HG02943 (cell line): ENCODE measurements at regions not wholly inside any gene's neighbourhood (a gene's known extent, or its start where the extent isn't known, plus 50 kb on each side); places are given as distances from the start of the nearest gene placed in this dataset.

Source experiments
- ATAC-seq: cut with Tn5 transposase; IDR thresholded peaks from one replicate; pipeline ENCODE4 v1.9.1; 2021; ENCODE audit warnings: mild to moderate bottlenecking, low read depth, moderate library complexity; ENCODE audit not compliant: unreplicated experiment

DNA sequence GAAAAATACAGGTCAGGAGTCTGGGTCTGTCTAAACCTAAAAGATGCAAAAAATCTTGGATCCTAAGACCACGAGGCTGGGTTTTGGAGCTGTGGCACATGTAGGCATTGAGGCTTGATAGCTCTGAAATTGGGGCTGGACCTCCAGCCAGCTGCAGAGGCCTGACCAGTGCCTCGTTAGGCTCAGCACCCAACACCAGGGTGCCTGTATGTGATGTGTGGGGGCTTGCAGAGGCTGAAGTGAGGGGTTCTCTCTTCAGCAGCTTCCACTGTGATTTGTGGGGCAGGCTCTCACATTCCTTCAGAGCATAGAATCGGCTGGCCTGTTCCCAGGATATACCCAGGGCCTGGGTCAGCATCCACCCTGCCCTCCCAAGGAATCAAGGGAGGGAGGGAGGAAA, 247.8 kb downstream of the BUB3 start:
- no peak for ATAC-seq

DNA sequence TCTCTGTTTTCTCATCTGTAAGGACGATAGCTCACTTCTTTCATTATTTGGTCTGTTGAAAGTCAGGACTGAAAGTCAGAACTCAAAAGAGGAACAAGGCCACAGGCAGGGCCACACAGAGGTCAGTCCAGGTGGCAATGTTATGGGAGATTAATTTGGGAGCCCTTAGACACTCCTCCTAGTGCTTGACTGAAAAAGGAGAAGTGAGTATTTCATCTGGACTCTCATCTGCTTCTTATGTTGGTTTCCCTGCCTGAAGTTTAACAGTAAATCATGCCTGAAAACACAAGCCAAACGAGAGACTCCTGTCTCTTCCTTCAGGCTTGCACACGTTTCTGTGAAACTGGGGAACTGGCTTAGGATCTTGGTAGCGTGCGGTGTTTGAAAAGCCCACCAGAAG, 248.5 kb downstream of the BUB3 start:
- ATAC-seq: peak; percentile 82

DNA sequence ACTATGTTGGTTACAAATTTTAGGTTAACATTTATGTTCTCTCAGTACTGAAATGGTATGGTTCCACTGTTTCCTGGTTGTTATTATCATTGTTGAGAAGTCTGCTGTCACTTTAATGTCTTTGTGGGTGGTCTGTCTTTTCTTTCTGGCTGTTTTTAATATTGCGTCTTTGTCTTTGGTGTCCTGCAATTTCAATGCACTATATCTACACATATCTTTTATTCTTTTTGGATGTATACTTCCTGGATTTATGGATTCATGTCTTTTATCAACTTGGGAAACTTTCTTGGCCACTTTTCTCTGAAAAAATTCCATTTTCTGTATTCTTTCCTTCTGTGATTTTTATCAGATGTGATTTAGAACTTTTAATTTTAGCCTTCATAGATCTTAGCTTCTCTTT, 250.2 kb downstream of the BUB3 start:
- no peak for ATAC-seq

DNA sequence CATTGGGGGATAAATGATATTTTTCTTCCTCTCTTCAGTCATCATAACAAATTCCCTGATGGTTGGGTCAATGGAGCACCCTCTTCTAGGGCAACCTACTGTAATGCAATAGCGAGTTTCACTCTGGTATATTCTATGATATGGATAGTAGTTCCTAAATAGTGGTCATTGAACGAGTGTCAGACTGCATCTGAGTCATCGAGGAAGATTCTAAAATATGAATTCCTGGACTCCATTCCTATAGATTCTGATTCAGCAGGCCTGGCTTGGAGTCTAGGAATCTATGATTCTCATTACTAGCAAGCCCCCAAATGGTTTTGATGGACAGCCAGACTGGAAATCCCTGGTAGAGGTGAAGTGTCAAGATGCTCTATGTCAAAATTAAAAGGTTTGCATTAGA, 254.5 kb downstream of the BUB3 start:
- ATAC-seq: no peak

DNA sequence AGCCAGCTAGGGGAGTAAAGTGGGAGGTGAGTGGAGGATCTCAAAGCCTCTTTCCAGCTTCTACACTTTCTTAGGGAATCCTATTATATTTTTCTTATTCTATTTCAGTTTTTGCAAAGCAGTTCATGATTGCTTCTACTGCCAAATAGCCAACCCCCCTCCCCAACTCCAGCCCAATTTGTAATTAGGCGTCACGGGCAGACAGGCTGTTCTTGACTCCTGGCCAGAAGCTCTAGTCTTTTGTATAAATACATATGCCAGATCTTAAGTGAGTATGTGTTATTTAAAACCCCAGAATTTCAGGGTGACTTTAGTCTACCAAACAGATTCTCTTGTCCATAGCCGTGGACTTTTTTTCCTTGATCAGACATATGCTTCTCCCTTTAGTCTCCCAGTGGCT, 255.2 kb downstream of the BUB3 start:
- no peak for ATAC-seq

DNA sequence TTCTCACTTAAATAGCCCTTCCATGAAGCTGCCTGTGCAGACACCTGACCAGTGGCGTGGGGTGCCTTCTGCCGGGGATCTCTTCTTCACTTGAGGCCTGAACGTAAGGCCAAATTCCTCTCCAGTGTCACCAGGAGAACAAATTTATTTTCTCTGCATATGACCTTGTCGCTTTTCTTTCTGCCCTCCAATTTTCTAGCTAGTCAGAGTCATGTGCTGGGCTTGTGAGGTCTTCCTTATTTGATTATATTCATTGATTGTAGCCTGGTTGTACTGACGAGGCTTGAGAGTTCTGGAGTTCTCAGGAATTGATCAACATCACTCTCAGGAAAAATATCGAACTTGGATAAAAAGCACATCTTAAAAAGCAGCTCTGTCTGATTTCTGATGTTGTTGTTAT, 255.7 kb downstream of the BUB3 start:
- no peak for ATAC-seq

DNA sequence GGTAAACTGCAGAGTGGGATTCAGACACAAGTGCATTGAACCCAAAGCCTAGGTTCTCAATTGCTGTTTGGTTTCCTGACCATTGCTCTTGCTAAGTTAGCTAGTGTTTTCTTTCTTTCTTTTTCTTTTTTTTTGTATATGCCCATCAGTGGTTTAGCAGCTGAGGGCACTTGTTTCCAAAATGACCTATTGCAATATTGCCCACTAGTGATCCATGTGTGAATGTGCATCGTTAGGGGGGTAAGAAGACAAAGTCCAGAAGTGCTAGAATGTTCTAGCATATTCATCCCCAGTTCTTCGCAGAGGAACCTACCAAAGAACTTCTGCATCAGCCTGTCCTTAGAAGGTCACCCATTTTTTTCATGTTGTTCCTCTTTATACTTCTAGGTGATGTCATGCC, 252.8 kb upstream of the GPR26 start:
- ATAC-seq: no peak

DNA sequence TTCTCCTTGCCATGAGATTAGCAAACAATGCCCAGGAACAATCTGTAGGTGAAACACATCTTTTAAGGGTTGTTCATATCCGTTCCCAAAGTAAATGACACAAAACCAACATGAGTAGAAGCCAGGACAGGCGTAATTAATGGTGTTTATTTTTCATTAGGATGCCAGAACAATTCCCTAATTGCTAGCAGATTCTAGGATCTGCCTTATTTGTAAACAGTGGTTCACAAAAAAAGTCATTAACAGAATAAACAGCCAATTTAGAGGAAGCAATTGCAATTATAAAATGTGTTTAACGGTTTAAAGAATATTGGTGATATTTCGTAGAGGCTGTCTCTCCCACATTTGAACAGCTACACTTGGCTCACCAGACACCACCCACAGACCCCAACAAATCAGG, 250.6 kb upstream of the GPR26 start:
- ATAC-seq: no peak

DNA sequence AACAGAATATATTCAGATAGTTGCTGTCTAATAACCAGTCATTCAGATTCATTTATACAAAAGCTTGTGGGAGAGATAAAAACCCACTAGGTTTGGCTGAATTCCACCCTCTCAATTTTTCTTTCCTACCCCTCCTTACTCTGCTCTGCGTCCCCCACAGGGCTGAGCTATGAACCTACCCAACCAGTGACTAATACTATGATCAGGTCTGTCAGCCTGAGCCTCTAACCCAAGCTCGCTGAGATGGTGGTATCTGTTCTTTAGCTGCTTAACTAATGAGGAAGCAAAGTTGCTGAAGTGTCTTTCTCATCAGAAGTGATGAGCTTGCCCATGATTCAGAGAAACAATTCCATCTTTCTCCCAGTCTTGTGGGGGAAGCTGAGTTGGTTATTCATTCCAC, 248.7 kb upstream of the GPR26 start:
- no peak for ATAC-seq

DNA sequence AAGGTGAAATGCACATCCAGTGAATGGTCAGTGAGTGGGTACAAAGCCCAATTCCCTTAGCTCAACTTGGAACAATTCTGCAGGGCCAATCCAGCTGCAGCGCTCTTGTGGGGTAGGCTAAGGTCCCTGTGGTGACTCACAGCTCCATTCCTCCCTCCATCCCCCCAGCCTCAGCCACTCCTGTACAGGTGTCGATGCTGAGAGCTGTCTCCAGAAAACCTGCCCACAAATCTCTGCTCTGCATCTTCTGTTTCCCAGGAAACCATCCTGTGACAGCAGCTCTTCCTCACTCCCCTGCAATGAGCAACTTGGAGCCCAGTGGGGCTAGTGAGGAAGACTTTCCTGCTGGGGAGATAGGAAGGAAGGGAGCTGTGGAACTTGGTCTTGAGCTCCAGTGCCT, 244.7 kb upstream of the GPR26 start:
- ATAC-seq: no peak

DNA sequence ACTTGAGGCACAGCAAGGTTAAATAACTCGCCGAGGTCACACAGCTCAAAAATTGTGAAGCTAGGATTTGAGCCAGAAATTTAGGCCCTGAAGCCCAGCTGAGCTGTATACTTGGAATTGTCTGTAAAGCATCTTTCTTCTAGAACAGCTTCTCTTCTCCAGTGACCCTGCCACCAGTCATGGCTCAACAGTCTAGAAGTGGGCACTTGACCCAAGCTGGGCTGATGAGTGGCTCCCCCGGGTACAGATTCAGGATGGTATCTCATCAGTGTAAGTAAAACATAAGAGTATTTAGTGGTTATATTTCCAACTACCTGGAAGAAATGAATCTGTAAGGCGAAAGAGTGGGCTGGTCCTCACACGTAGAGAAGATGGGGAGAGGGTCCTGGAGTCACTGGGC, 243.9 kb upstream of the GPR26 start:
- no peak for ATAC-seq

DNA sequence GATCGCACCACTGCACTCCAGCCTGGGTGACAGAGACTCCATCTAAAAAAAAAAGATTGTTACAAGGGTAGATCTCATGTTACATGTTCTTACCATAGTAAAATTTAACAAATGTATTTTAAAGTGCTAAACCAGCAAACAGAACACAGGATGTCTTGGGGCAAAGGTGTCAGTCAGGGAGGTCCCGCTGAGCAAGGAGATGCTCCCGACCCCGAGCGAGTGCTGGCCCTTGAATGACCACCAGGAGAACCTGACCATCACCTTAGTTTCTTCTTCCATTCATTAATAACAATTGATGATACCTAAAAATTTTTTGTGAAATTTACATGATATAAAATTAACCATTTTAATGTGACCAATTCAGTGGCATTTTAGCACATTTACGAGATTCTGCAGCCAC, 241.6 kb upstream of the GPR26 start:
- ATAC-seq: no peak

DNA sequence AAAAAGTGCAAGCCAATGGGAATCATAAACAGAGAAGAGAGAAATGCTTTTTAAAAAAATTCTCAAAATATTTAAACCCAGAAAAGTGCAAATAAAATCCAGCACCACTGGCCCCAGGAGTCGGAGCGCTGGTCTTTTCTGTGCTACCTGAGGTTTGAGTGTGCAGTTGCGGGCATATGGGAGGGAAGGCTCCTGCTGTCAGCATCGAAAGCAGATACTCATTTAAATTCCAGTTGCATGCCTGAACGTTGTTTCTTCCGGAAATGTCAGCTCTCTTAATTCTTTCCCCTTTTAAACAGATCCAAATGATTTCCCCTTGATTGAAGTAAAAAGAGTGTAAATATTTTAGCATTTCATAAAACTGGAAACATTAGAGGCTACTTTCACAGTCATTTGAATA, 240.5 kb upstream of the GPR26 start:
- no peak for ATAC-seq

DNA sequence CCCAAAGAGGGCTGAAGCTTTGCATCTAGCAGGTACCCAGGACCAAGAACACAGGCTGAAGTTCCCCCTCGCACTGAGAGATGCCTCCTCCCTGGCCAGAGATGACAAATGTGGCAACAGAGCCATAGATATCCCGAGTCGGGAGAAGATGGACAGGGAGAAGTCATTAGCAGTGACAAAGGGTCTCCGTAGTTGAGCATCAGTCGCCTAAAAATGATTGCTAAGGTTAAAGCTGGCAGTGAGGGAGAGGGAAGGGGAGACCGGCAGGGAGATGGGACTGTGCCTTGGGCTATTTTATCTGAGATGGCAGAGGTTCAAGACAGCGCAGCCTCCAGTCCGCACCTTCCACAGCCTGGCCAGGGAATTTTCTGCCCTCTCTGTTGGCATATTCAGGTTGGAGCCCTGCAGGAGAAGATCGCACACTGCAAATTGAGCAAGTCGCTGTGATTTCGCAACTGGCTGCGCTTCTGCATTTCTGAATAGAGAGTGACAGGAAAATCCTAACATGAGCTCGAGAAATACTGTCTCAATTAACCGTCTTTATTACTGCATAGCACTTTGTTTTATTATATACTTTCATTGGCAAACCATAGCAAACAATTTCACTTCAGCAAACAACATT, 238.9 kb upstream of the GPR26 start:
- ATAC-seq: no peak

DNA sequence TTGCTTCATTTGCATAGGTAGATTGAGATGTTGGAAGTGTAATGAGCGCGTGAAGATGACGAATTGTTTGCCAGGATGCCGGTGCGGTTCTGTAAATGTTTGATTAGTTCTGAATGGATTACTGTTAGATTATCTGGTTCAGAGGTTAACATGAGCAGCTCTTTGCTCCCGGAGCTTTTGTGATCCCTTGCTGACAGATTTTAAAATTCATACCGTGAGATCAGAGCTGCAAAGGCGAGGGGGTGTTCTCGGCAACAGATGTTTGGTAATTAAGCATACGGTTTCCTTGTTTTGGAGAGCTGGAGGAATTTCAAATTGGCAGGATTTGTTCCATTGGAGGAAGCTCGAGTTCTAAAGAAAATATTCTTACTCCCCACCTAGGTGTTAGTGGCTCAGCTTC, 237.8 kb upstream of the GPR26 start:
- no peak for ATAC-seq

DNA sequence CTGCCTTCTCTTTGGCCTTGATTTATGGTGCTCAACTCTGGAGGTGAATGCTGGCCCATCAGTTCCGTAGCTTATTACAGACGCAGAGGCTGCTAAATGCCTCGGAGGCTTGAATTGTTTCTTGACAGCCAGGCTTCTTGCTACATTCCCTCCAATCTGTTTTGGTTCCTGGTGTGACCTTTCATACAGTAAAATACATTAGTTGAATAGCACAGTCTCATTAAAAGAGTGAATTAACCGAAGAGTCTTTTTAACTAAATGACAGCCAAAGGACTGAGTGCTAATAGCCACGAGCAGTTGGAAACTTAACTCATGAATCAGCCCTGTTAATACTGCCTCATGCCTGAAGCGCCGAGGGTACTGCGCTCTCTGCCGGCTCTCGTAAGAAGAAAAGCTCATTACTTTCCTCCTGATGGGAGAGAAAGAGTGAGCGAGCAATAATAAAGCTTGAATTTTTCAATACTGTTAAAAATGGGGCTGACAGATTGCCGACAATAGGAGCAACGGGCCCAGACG, 236.4 kb upstream of the GPR26 start:
- ATAC-seq: no peak

DNA sequence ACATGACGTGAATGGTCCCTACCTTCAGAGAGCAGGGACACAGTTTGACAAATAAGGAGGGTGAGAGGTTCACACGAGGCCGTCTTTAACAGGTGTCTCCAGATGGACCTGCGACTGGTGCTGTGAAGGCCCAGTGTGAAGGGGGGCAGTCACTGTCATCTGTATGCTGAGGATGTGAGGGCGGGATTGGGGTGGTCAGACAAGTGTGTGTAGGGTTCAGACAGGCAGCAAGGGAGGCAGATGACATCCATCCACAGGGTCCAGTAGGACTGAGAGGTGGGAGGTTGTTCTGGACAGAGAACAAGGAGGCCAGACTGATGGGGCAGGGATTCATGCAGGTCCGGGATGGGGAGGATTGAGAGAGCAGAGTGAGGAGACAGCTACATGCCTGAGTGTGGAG, 232.6 kb upstream of the GPR26 start:
- ATAC-seq: no peak

DNA sequence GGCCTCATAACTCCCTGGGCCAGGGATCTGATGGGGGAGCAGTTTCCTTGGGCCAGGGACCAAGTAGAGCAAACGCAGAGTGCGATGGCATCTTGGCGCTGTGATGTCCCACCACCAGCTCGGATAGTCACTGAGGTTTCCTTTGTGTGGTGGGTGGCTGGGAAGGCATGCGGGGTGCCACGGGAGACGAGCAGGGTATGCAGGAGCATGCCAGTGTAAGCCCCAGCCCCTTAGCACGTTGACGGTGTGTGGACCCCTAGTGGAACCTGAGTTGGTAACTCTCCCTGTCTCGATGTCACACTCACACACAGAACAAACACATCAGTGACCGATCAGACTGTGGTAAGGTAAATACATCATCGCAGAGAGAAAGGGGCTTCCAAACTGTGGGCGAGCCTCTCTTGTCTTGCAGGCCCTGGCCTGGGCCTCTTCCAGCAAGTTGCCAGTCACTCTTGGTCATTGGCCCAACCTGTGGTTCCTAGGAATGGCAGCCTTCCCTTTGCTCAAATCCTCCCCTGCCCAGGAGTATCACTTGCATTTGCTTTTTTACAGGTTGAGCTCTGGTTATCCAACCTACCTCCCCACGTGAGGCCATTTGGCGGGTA, 231.6 kb upstream of the GPR26 start:
- no peak for ATAC-seq

DNA sequence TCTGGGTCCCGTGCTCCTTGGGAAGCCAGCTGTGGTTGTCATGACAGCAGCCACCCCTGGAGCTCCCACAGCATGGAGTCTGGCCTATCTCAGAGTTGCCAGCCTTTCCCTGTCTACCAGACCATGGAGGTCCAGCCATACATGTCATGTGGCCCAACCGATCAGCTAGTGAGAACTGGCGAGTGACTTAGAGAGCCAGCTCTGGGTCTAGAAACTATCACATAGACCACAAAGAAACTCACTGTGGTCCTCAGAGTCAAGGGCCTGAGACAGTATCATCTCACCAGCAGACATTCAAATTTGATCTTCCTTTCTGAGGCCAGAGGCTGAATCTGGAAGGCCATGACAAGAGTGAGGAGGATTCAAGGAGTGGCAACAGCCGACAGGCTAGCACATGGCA, 223.3 kb upstream of the GPR26 start:
- ATAC-seq: peak; percentile 77

DNA sequence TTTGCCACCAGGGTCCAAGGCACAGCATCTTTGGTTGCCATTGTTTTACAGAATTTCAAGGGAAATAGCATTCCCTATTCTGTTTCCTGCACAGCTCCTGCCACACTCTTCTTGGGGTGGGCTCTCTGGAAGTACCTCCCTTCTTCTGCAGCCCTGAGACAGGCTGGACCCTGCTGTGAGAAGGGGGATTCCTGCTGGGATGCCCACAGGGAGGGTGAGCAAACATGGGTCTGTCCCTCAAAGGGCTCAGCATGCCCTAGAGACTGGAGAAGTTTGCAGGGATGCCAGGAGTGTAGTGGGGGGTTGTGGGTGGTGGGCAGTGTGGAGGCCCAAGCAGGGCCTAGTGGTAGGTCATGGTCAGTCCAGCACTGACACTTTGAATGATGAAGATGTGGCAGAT, 222.2 kb upstream of the GPR26 start:
- ATAC-seq: no peak

DNA sequence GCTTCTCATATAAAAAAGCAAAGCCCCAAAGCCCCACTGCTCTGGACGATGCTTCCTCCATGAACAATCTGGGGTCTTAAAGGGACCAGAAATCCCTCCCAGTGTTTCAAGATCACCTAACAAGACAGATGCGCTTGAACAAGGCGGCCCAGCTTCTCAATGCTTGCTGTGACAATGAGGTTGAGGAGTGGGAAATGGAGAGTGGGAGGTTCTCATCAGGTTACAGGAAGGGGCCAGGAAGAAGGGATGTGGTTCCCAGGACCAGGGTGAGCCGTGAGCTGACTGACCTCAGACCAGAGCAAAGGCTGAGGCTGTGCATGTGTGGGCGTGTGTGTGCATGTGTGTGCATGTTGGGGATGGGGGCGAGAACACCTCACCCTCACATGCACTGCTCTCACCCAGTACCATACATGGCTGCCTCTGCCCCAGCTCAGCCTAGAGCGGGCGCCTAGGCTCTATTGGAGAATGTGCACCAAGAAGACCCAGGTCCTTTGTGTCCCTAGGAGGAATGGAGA, 220.8 kb upstream of the GPR26 start:
- ATAC-seq: no peak

DNA sequence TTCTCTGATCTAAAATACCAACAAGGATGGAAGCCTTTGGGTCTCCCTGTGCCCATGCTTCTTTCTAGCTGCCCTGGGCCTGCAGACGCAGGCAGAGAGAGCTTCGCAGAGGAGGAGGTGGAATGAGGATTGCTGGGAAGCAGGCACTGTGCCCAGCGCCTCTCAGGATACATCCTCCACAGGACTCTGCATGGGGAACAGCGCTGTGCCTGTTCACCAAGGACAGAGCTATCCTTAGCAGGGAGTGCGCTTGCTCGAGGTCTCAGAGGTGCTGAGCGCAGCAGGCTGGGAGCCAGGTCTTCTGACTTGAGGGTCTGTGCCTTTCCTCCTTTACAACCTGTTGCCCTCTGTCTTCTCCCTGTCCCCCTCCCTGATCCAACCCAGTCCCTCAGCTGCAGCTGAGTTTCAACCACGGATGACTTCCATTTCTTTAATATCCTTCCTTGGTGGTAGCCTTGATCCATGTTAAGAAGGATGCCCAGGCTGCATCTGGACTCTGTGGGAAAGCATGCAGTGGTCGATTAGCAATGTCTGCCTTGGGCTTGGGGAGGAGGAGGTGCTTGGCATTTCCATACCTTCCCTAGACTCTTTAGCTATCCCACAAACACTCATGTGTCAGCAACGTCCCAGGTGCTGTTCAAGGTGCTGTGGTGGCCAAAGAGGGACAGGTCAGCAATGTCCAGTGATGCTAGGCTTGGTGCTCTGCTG, 219.6 kb upstream of the GPR26 start:
- no peak for ATAC-seq
